ENCODE measurements at regions not wholly inside any gene's neighbourhood (a gene's known extent, or its start where the extent isn't known, plus 50 kb on each side); places are given as distances from the start of the nearest gene placed in this dataset.

GRCh38 chr12:127830065-127830460 is 436.9 kb upstream of the TMEM132C start:
- H4K20me1 ChIP-seq (replicated peaks; ENCODE audit: control insufficient read depth, extremely low read depth, insufficient read depth, low read length): no peaks in the 10 kb centered on the region
- CTCF ChIA-PET: no interaction called here
- H3K27me3 ChIP-seq (ENCODE audit: control insufficient read depth in 2 of 2, insufficient read depth in 2 of 2, low read length in 2 of 2): no peaks in the 10 kb centered on the region
- H3K4me1 ChIP-seq (ENCODE audit: control insufficient read depth, extremely low read depth, insufficient read depth, low read length): no peaks in the 10 kb centered on the region
- intact Hi-C loops (cut with micrococcal nuclease): no loop called here
- no peak overlapping the region for H2AFZ ChIP-seq (ENCODE audit: low read depth, low read length)
- no peak overlapping the region for H3K4me3 ChIP-seq (replicated peaks in 1 of 3; ENCODE audit: insufficient read depth in 1 of 3, low read depth in 1 of 3, low read length in 3 of 3)
- H3K4me2 ChIP-seq (ENCODE audit: insufficient read depth, low read length): no peak overlapping the region
- no peaks in the 10 kb centered on the region for H3K36me3 ChIP-seq (ENCODE audit: control insufficient read depth in 2 of 2, extremely low read depth in 1 of 2, insufficient read depth in 2 of 2, low read length in 2 of 2)
- H3K9me1 ChIP-seq (replicated peaks; ENCODE audit: control insufficient read depth, extremely low read depth, insufficient read depth, low read length): no peaks in the 10 kb centered on the region
- H3K9me3 ChIP-seq (replicated peaks; ENCODE audit: control insufficient read depth, insufficient read depth, low read length): peaks cover 3% of the 10 kb centered on the region
- DNase-seq (ENCODE audit: low read depth, low spot score): no peak
- H3K79me2 ChIP-seq (ENCODE audit: control insufficient read depth, insufficient read depth, low read length): no peaks in the 10 kb centered on the region
- POLR2A ChIA-PET: no interaction called here
- H3K27ac ChIP-seq (ENCODE audit: insufficient read depth, low read depth, low read length): no peak overlapping the region
- dilution Hi-C loops (cut with MboI; ENCODE audit: extremely low pct_ligation_motif_present, low sequenced_read_pairs): no loop called here
- BruUV-seq (replicated peaks): no TSS peak
- H3K9ac ChIP-seq (replicated peaks; ENCODE audit: extremely low read depth, insufficient read depth, low read length): no peak overlapping the region
- no peak for FAIRE-seq
- TF ChIP-seq MYC (IDR thresholded peaks at IDR 0.05; ENCODE audit: low read depth, low read length) (no peak), POLR2A (IDR thresholded peaks at IDR 0.05; ENCODE audit: low read depth, low read length) (no peak), CTCF (IDR thresholded peaks at IDR 0.05; ENCODE audit: extremely low read depth in 1 of 2, insufficient read depth in 1 of 2, low read depth in 1 of 2, low read length in 2 of 2) (no peak), POLR2AphosphoS5 (IDR thresholded peaks at IDR 0.05; ENCODE audit: insufficient read depth, low read depth, low read length) (no peak), EZH2 (IDR thresholded peaks at IDR 0.05; ENCODE audit: borderline replicate concordance, low read depth, low read length, severe bottlenecking) (no peak), FOS (IDR thresholded peaks at IDR 0.05; ENCODE audit: borderline replicate concordance, insufficient read depth, low read length) (no peak), MAX (IDR thresholded peaks at IDR 0.05; ENCODE audit: insufficient read depth, insufficient read length) (no peak), GATA2 (IDR thresholded peaks at IDR 0.05; ENCODE audit: insufficient read depth, insufficient read length, low read depth, low read length) (no peak), JUN (IDR thresholded peaks at IDR 0.05; ENCODE audit: borderline replicate concordance, insufficient read depth, insufficient read length, low read depth) (no peak)

Measured in endothelial cell of umbilical vein (primary cell).